ENCODE measurements at regions not wholly inside any gene's neighbourhood (a gene's known extent, or its start where the extent isn't known, plus 50 kb on each side); places are given as distances from the start of the nearest gene placed in this dataset.

DNA sequence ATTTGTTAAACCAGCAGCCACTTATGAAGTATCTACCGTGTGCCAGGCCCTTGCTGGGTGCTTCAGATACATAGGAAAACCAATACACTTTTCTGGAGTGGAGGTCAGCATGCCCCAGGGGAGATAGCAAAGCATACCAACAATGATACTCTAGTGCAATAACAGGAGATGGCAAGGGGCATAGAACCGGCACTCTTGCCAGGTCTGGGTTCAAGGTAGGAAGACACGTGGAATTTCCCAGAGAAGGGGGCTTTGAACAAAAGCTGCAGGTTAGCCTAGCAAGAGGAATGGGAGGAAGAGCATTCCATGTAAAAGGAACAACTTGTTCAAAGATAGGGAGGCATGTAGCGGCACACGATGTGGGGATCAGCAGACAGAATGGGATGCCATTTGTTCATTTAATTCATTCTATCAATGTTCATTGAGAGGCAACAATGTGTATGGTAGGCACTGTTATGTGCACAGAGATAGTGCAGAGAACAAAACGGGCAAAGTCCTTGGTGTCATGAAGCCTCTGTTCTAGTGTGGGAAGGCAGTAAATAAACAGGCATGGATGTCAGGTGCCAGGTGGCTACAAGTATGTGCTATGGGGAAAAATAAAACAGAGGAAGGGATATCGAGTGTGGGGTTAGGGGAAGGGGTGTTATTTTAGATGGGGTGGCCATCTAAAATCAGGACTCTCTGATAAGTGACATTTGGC, 162.6 kb upstream of the E2F8 start:
- Histone ChIP-seq H3K4me1 (ENCODE audit: insufficient read depth) (peaks cover 6% of the 10 kb centered on the region), H4K20me1 (ENCODE audit: insufficient read depth, poor library complexity, severe bottlenecking) (no peaks in the 10 kb centered on the region), H3K4me2 (no peak overlapping the region), H3K79me2 (no peaks in the 10 kb centered on the region), H2AFZ (no peak overlapping the region), H3K27ac (no peak overlapping the region), H3K9me3 (ENCODE audit: low read depth) (no peaks in the 10 kb centered on the region), H3K36me3 (replicated peaks; ENCODE audit: insufficient read depth, low read depth) (no peaks in the 10 kb centered on the region), H3K4me3 (no peak overlapping the region), H3K27me3 (no peaks in the 10 kb centered on the region), H3K9me2 (replicated peaks; ENCODE audit: insufficient read depth) (no peaks in the 10 kb centered on the region)
- WGBS (ENCODE audit: low lambda C conversion rate, missing lambda C conversion rate) = 77% methylated on average over 7 of the region's 7 CpGs
- TF ChIP-seq EZH2 (IDR thresholded peaks at IDR 0.05; ENCODE audit: borderline replicate concordance) (no peak), EZH2phosphoT487 (IDR thresholded peaks at IDR 0.05; ENCODE audit: low read depth, severe bottlenecking, unreplicated experiment) (no peak)
- TF ChIP-seq, protein P1, sequence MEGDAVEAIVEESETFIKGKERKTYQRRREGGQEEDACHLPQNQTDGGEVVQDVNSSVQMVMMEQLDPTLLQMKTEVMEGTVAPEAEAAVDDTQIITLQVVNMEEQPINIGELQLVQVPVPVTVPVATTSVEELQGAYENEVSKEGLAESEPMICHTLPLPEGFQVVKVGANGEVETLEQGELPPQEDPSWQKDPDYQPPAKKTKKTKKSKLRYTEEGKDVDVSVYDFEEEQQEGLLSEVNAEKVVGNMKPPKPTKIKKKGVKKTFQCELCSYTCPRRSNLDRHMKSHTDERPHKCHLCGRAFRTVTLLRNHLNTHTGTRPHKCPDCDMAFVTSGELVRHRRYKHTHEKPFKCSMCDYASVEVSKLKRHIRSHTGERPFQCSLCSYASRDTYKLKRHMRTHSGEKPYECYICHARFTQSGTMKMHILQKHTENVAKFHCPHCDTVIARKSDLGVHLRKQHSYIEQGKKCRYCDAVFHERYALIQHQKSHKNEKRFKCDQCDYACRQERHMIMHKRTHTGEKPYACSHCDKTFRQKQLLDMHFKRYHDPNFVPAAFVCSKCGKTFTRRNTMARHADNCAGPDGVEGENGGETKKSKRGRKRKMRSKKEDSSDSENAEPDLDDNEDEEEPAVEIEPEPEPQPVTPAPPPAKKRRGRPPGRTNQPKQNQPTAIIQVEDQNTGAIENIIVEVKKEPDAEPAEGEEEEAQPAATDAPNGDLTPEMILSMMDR (IDR thresholded peaks at IDR 0.05; ENCODE audit: poor library complexity) = no peak
- no peak for DNase-seq (ENCODE audit: low spot score)

DNA sequence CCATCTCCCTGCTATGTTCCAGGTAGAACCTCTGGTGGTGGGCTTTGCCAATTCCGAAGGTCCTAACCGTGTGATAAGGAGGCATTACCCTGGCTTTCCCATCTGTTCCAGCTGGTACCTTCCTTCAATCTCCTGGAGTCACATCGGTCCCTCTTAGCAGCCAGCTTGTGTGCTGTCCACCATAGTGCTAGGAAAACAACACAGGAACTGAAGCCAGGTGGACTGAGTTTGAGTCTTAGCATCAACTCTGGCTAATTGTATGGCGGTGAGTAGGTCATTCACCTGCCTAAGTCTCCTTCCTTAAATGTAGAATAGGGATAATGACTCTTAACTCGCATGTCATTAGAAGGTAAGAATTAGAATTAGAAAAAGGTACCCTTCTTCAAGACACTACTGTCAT, 159.6 kb upstream of the E2F8 start:
- Histone ChIP-seq H3K4me1 (ENCODE audit: insufficient read depth) (peaks cover 6% of the 10 kb centered on the region), H4K20me1 (ENCODE audit: insufficient read depth, poor library complexity, severe bottlenecking) (no peaks in the 10 kb centered on the region), H3K9me3 (ENCODE audit: low read depth) (no peaks in the 10 kb centered on the region), H3K27me3 (no peaks in the 10 kb centered on the region), H3K27ac (no peak overlapping the region), H3K4me2 (no peak overlapping the region), H3K4me3 (no peak overlapping the region), H3K9me2 (replicated peaks; ENCODE audit: insufficient read depth) (no peaks in the 10 kb centered on the region), H3K79me2 (no peaks in the 10 kb centered on the region), H3K36me3 (replicated peaks; ENCODE audit: insufficient read depth, low read depth) (no peaks in the 10 kb centered on the region), H2AFZ (no peak overlapping the region)
- TF ChIP-seq EZH2phosphoT487 (IDR thresholded peaks at IDR 0.05; ENCODE audit: low read depth, severe bottlenecking, unreplicated experiment) = no peak
- TF ChIP-seq, protein P1 (IDR thresholded peaks at IDR 0.05; ENCODE audit: poor library complexity) = no peak
- TF ChIP-seq EZH2 (IDR thresholded peaks at IDR 0.05; ENCODE audit: borderline replicate concordance) = no peak
- 97% methylated on average over 5 of the region's 5 CpGs for WGBS (ENCODE audit: low lambda C conversion rate, missing lambda C conversion rate)
- no peak for DNase-seq (ENCODE audit: low spot score)

DNA sequence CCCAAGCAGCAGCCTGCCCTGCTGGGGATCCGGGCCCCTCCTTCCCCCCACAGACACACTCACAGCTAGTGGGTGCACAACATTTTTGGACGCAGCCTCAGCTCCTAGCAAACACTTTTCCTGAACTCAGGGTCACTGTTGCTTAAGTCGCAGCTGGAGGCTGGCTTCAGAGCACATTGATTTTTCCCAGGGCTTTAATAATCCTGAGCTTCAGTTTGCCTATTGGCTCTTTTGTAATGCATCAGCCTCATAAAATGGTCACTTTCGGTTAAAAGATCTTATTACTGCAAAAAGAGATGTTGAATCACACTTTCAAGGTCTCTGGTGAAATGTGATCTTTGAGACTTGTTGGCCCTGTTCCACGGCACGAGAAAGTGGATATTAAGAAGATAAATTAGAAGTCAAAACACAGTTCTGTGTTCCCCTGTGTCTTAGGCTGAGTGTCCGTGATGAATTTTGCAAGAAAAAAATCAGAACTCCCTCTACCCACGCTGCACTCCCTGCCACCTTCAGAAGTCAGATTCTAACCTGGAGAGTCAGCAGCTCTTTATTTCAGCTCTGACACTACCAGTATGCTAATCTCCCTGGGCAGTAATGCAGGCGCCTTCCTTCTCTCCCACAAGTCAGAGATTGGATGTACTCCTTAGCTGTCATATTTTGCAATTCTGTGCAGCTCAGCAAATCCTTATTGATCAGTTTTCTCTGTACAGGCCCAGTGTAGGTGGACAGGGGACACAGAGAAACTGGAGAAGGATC, 158.2 kb upstream of the E2F8 start:
- TF ChIP-seq EZH2phosphoT487 (IDR thresholded peaks at IDR 0.05; ENCODE audit: low read depth, severe bottlenecking, unreplicated experiment) = no peak
- H3K27ac ChIP-seq = no peak overlapping the region
- DNase-seq (ENCODE audit: low spot score) = peak; percentile 15

GRCh38 chr11:19398273-19398672, 157.5 kb upstream of the E2F8 start:
- Histone ChIP-seq H4K20me1 (ENCODE audit: insufficient read depth, poor library complexity, severe bottlenecking) (no peaks in the 10 kb centered on the region), H3K9me3 (ENCODE audit: low read depth) (no peaks in the 10 kb centered on the region), H2AFZ (no peak overlapping the region), H3K9me2 (replicated peaks; ENCODE audit: insufficient read depth) (no peaks in the 10 kb centered on the region), H3K4me3 (no peak overlapping the region), H3K79me2 (no peaks in the 10 kb centered on the region), H3K27me3 (no peaks in the 10 kb centered on the region), H3K27ac (no peak overlapping the region), H3K4me2 (peak overlapping the region; percentile 54), H3K36me3 (replicated peaks; ENCODE audit: insufficient read depth, low read depth) (no peaks in the 10 kb centered on the region), H3K4me1 (ENCODE audit: insufficient read depth) (peaks cover 6% of the 10 kb centered on the region)
- DNase-seq (ENCODE audit: low spot score) = no peak
- 88% methylated on average over 5 of the region's 5 CpGs for WGBS (ENCODE audit: low lambda C conversion rate, missing lambda C conversion rate)
- TF ChIP-seq, protein P1 (IDR thresholded peaks at IDR 0.05; ENCODE audit: poor library complexity) = no peak
- TF ChIP-seq EZH2 (IDR thresholded peaks at IDR 0.05; ENCODE audit: borderline replicate concordance) (no peak), EZH2phosphoT487 (IDR thresholded peaks at IDR 0.05; ENCODE audit: low read depth, severe bottlenecking, unreplicated experiment) (no peak)

More for the DNA sequence above, 158.2 kb upstream of the E2F8 start:
- H3K79me2 ChIP-seq = no peaks in the 10 kb centered on the region
- H3K4me3 ChIP-seq = no peak overlapping the region
- H3K27me3 ChIP-seq = no peaks in the 10 kb centered on the region
- peaks cover 6% of the 10 kb centered on the region for H3K4me1 ChIP-seq (ENCODE audit: insufficient read depth)
- peak overlapping the region; percentile 54 for H3K4me2 ChIP-seq
- no peak overlapping the region for H2AFZ ChIP-seq
- no peaks in the 10 kb centered on the region for H3K9me2 ChIP-seq (replicated peaks; ENCODE audit: insufficient read depth)
- no peaks in the 10 kb centered on the region for H3K9me3 ChIP-seq (ENCODE audit: low read depth)
- WGBS (ENCODE audit: low lambda C conversion rate, missing lambda C conversion rate) = 42% methylated on average over 9 of the region's 9 CpGs
- no peaks in the 10 kb centered on the region for H4K20me1 ChIP-seq (ENCODE audit: insufficient read depth, poor library complexity, severe bottlenecking)
- H3K36me3 ChIP-seq (replicated peaks; ENCODE audit: insufficient read depth, low read depth) = no peaks in the 10 kb centered on the region
